ENCODE measurements at regions not wholly inside any gene's neighbourhood (a gene's known extent, or its start where the extent isn't known, plus 50 kb on each side); places are given as distances from the start of the nearest gene placed in this dataset.

- no peak overlapping the region for H3K4me3 ChIP-seq (ENCODE audit: low read depth, low read length)
- DNase-seq (ENCODE audit: low read depth) = no peak
- TF ChIP-seq CTCF (IDR thresholded peaks at IDR 0.05; ENCODE audit: control insufficient read depth, extremely low read depth, insufficient read depth) = no peak
Measured at GRCh38 chr12:110971936-110972335, 51.6 kb upstream of the MYL2 start.

- DNase-seq (ENCODE audit: low read depth) = no peak
- no peak overlapping the region for H3K4me3 ChIP-seq (ENCODE audit: low read depth, low read length)
- no peak for TF ChIP-seq CTCF (IDR thresholded peaks at IDR 0.05; ENCODE audit: control insufficient read depth, extremely low read depth, insufficient read depth)
Measured at GRCh38 chr12:110971189-110971920, 51.0 kb upstream of the MYL2 start.
